IPS-NIHi7 (cell line): ENCODE measurements at regions not wholly inside any gene's neighbourhood (a gene's known extent, or its start where the extent isn't known, plus 50 kb on each side); places are given as distances from the start of the nearest gene placed in this dataset.

Source experiments
- DNase-seq: peaks from one replicate; pipeline ENCODE4 v3.0.0; 2012; ENCODE audit warnings: mixed read lengths; ENCODE audit errors: extremely low spot score

- no peak for DNase-seq
Measured at GRCh38 chr2:150981826-150982225, 279.8 kb downstream of the RBM43 start.

- no peak for DNase-seq
Measured at GRCh38 chr2:150978053-150978452, 283.6 kb downstream of the RBM43 start.

GRCh38 chr2:150977296-150977695 lies 284.4 kb downstream of the RBM43 start:
- DNase-seq: peak; percentile 9

GRCh38 chr2:150976604-150977003 lies 285.1 kb downstream of the RBM43 start:
- DNase-seq: no peak

- DNase-seq: no peak
Measured at GRCh38 chr2:150974864-150975263, 286.8 kb downstream of the RBM43 start.

- DNase-seq: no peak
Measured at GRCh38 chr2:150974234-150974633, 287.4 kb downstream of the RBM43 start.

GRCh38 chr2:150971910-150972309 lies 289.8 kb downstream of the RBM43 start:
- DNase-seq: no peak

GRCh38 chr2:150963336-150963735 lies 298.3 kb downstream of the RBM43 start:
- no peak for DNase-seq

GRCh38 chr2:150955231-150955630 lies 306.4 kb downstream of the RBM43 start:
- DNase-seq: no peak

- no peak for DNase-seq
Measured at GRCh38 chr2:150946831-150947230, 314.8 kb downstream of the RBM43 start.

GRCh38 chr2:150944315-150944714 lies 317.3 kb downstream of the RBM43 start:
- no peak for DNase-seq

GRCh38 chr2:150939087-150939486 lies 322.6 kb downstream of the RBM43 start:
- no peak for DNase-seq

- DNase-seq: no peak
Measured at GRCh38 chr2:150938527-150938926, 323.1 kb downstream of the RBM43 start.

- DNase-seq: no peak
Measured at GRCh38 chr2:150937030-150937429, 324.6 kb downstream of the RBM43 start.

- DNase-seq: no peak
Measured at GRCh38 chr2:150931451-150931850, 330.2 kb downstream of the RBM43 start.

- no peak for DNase-seq
Measured at GRCh38 chr2:150925611-150926010, 336.1 kb downstream of the RBM43 start.

- DNase-seq: no peak
Measured at GRCh38 chr2:150924878-150925277, 336.8 kb downstream of the RBM43 start.

GRCh38 chr2:150919901-150920300 lies 341.8 kb downstream of the RBM43 start:
- DNase-seq: no peak

- DNase-seq: no peak
Measured at GRCh38 chr2:150917961-150918713, 343.5 kb downstream of the RBM43 start.

GRCh38 chr2:150916467-150917396 lies 344.9 kb downstream of the RBM43 start:
- no peak for DNase-seq

- DNase-seq: peak; percentile 31
Measured at GRCh38 chr2:150911766-150912280, 349.8 kb downstream of the RBM43 start.

- DNase-seq: no peak
Measured at GRCh38 chr2:150909613-150910012, 352.1 kb downstream of the RBM43 start.

GRCh38 chr2:150909090-150909489 lies 352.6 kb downstream of the RBM43 start:
- DNase-seq: no peak
